Cardiac fibroblast (primary cell): ENCODE measurements at regions not wholly inside any gene's neighbourhood (a gene's known extent, or its start where the extent isn't known, plus 50 kb on each side); places are given as distances from the start of the nearest gene placed in this dataset.

Source experiments
- DNase-seq, 2 donors: peaks; one replicate each; pipeline versions ENCODE4 v3.0.0 to v3.0.0-alpha.2; 2010; ENCODE audit warnings: low read depth in 2 of 2
- H3K4me3 ChIP-seq, 2 donors: replicated peaks in 1 of 2; 1 replicate in 1 of 2; 2 replicates in 1 of 2; pipeline ENCODE4 v1.5.1; 2011; ENCODE audit warnings: low read depth in 2 of 2, low read length in 2 of 2, mild to moderate bottlenecking in 2 of 2, moderate library complexity in 1 of 2
- TF ChIP-seq, protein P1 (sequence below): IDR thresholded peaks from one replicate; pipeline ENCODE4 v1.5.1; 2011; ENCODE audit warnings: low read depth, mild to moderate bottlenecking, low read length, inconsistent platforms

DNA sequence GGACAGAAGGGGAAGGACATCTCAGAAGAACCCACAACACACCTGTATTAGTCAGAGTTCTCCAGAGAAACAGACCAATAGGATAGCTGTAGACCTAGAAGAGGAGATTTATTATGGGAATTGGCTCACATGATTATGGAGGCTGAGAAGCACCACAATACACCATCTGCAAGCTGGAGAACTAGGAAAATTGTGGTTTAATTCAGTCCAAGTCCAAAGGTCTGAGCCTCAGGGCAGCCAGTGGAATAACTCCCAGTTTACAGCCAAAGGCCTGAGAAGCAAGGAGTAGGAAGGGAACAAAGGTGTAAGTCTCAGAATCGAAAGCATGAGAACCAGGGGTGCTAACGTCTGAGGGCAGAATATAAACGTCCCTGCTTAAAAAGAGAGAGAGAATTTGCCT lies 99.6 kb upstream of the AUTS2 start:
- no peak for DNase-seq
- H3K4me3 ChIP-seq = no peak overlapping the region
- TF ChIP-seq, protein P1, sequence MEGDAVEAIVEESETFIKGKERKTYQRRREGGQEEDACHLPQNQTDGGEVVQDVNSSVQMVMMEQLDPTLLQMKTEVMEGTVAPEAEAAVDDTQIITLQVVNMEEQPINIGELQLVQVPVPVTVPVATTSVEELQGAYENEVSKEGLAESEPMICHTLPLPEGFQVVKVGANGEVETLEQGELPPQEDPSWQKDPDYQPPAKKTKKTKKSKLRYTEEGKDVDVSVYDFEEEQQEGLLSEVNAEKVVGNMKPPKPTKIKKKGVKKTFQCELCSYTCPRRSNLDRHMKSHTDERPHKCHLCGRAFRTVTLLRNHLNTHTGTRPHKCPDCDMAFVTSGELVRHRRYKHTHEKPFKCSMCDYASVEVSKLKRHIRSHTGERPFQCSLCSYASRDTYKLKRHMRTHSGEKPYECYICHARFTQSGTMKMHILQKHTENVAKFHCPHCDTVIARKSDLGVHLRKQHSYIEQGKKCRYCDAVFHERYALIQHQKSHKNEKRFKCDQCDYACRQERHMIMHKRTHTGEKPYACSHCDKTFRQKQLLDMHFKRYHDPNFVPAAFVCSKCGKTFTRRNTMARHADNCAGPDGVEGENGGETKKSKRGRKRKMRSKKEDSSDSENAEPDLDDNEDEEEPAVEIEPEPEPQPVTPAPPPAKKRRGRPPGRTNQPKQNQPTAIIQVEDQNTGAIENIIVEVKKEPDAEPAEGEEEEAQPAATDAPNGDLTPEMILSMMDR = no peak

GRCh38 chr7:69502358-69502757 lies 95.9 kb upstream of the AUTS2 start:
- TF ChIP-seq, protein P1 = no peak
- no peak overlapping the region for H3K4me3 ChIP-seq
- no peak for DNase-seq

GRCh38 chr7:69504733-69505420 lies 93.4 kb upstream of the AUTS2 start:
- TF ChIP-seq, protein P1 = no peak
- DNase-seq = no peak

DNA sequence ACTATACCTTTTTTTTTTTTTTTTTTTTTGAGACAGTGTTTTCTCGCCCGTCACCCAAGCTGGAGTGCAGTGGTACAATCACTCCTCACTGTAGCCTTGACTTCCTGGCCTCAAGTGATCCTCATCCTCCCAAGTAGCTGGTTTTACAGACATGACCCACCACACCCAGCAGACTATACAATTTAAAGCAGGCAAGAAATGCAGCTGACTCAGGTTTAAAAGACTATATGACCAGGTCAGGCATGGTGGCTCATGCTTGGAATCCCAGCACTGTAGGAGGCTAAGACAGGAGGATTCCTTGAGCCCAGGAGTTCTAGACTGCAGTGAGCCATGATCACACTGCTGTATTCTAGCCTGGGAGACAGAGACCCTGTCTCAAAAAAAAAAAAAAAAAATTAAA lies 89.5 kb upstream of the AUTS2 start:
- TF ChIP-seq, protein P1 = no peak
- no peak for DNase-seq
- no peak overlapping the region for H3K4me3 ChIP-seq

More at GRCh38 chr7:69504733-69505420, 93.4 kb upstream of the AUTS2 start:
- no peak overlapping the region for H3K4me3 ChIP-seq

GRCh38 chr7:69510114-69510513 lies 88.2 kb upstream of the AUTS2 start:
- no peak for DNase-seq
- TF ChIP-seq, protein P1 = no peak
- no peak overlapping the region for H3K4me3 ChIP-seq

- TF ChIP-seq, protein P1 = no peak
- DNase-seq = no peak
- H3K4me3 ChIP-seq = no peak overlapping the region
Observed at GRCh38 chr7:69515495-69516212, 82.6 kb upstream of the AUTS2 start.
